H9 (cell line): ENCODE measurements at regions not wholly inside any gene's neighbourhood (a gene's known extent, or its start where the extent isn't known, plus 50 kb on each side); places are given as distances from the start of the nearest gene placed in this dataset.

ENCODE experiments used
- DNase-seq: peaks from one replicate; pipeline ENCODE4 v3.0.0-alpha.2; 2017
- H2AFZ ChIP-seq: one replicate; pipeline ENCODE4 v1.6.1; 2013; ENCODE audit warnings: mild to moderate bottlenecking, low read length, control low read depth, moderate library complexity
- H2AK5ac ChIP-seq: 2 replicates; pipeline ENCODE4 v1.6.1; 2013; ENCODE audit warnings: low read length, control low read depth, mixed read lengths; ENCODE audit not compliant: insufficient read length
- H2BK120ac ChIP-seq: one replicate; pipeline ENCODE4 v1.6.1; 2013; ENCODE audit warnings: low read depth, mild to moderate bottlenecking, low read length, control low read depth, inconsistent platforms; ENCODE audit not compliant: poor library complexity, severe bottlenecking
- H2BK12ac ChIP-seq: 2 replicates; pipeline ENCODE4 v1.6.1; 2013; ENCODE audit warnings: low read length, control low read depth, mixed read lengths, low read depth; ENCODE audit not compliant: insufficient read length
- H2BK15ac ChIP-seq: 2 replicates; pipeline ENCODE4 v1.6.1; 2013; ENCODE audit warnings: low read depth, low read length, control low read depth
- H2BK20ac ChIP-seq: one replicate; pipeline ENCODE4 v1.6.1; 2013; ENCODE audit warnings: low read depth, mild to moderate bottlenecking, low read length, control low read depth, inconsistent platforms; ENCODE audit not compliant: poor library complexity, severe bottlenecking
- H2BK5ac ChIP-seq: 2 replicates; pipeline ENCODE4 v1.6.1; 2013; ENCODE audit warnings: low read length, control low read depth, mixed read lengths; ENCODE audit not compliant: insufficient read length
- H3K14ac ChIP-seq: 2 replicates; pipeline ENCODE4 v1.6.1; 2013; ENCODE audit warnings: low read length, control low read depth; ENCODE audit not compliant: insufficient read depth
- H3K18ac ChIP-seq: 2 replicates; pipeline ENCODE4 v1.6.1; 2013; ENCODE audit warnings: low read depth, mild to moderate bottlenecking, mixed read lengths, low read length, control low read depth; ENCODE audit not compliant: insufficient read length
- H3K23ac ChIP-seq: 2 replicates; pipeline ENCODE4 v1.6.1; 2013; ENCODE audit warnings: low read length, control low read depth, mixed read lengths, low read depth; ENCODE audit not compliant: insufficient read length
- H3K23me2 ChIP-seq: 2 replicates; pipeline ENCODE4 v1.6.1; 2013; ENCODE audit warnings: low read depth, mild to moderate bottlenecking, mixed read lengths, low read length, control low read depth; ENCODE audit not compliant: insufficient read length, poor library complexity, severe bottlenecking
- H3K27ac ChIP-seq: 2 replicates; pipeline ENCODE4 v1.5.1; 2013; ENCODE audit warnings: low read length, control low read depth, mixed read lengths, low read depth; ENCODE audit not compliant: insufficient read length
- H3K27me3 ChIP-seq: 2 replicates; pipeline ENCODE4 v1.6.1; 2013; ENCODE audit warnings: low read length, control low read depth, inconsistent platforms; ENCODE audit not compliant: insufficient read depth
- H3K4ac ChIP-seq: 2 replicates; pipeline ENCODE4 v1.6.1; 2013; ENCODE audit warnings: low read depth, mild to moderate bottlenecking, control low read depth, inconsistent platforms, low read length, moderate library complexity
- H3K4me1 ChIP-seq: 2 replicates; pipeline ENCODE4 v1.6.1; 2013; ENCODE audit warnings: low read length, control low read depth, inconsistent platforms; ENCODE audit not compliant: insufficient read depth
- H3K4me2 ChIP-seq: 2 replicates; pipeline ENCODE4 v1.6.1; 2013; ENCODE audit warnings: low read length, control low read depth, mixed read lengths; ENCODE audit not compliant: insufficient read length, insufficient read depth
- H3K56ac ChIP-seq: 2 replicates; pipeline ENCODE4 v1.6.1; 2013; ENCODE audit warnings: low read depth, mild to moderate bottlenecking, mixed read lengths, low read length, control low read depth; ENCODE audit not compliant: insufficient read length
- H3K79me1 ChIP-seq: 2 replicates; pipeline ENCODE4 v1.6.1; 2013; ENCODE audit warnings: low read depth, mild to moderate bottlenecking, moderate library complexity, low read length, control low read depth, inconsistent platforms; ENCODE audit not compliant: insufficient read depth, poor library complexity, severe bottlenecking
- H3K79me2 ChIP-seq: 2 replicates; pipeline ENCODE4 v1.6.1; 2013; ENCODE audit warnings: low read length, control low read depth, inconsistent platforms; ENCODE audit not compliant: insufficient read depth
- H3K9ac ChIP-seq: 2 replicates; pipeline ENCODE4 v1.6.1; 2013; ENCODE audit warnings: low read length, control low read depth, mixed read lengths; ENCODE audit not compliant: insufficient read length; ENCODE audit errors: extremely low read depth
- H3K9me3 ChIP-seq: one replicate; pipeline ENCODE4 v1.6.1; 2013; ENCODE audit warnings: low read depth, low read length, inconsistent platforms; ENCODE audit not compliant: control insufficient read depth
- H3T11ph ChIP-seq: one replicate; pipeline ENCODE4 v1.6.1; 2013; ENCODE audit warnings: mild to moderate bottlenecking, low read length, control low read depth, inconsistent platforms
- H4K20me1 ChIP-seq: one replicate; pipeline ENCODE4 v1.6.1; 2013; ENCODE audit not compliant: control insufficient read depth, insufficient read length, insufficient read depth
- H4K5ac ChIP-seq: 2 replicates; pipeline ENCODE4 v1.6.1; 2013; ENCODE audit warnings: low read depth, mild to moderate bottlenecking, mixed read lengths, low read length, control low read depth; ENCODE audit not compliant: insufficient read length
- H4K8ac ChIP-seq: replicated peaks from 2 replicates; pipeline ENCODE4 v1.6.1; 2013; ENCODE audit warnings: low read length, control low read depth, mixed read lengths, low read depth; ENCODE audit not compliant: insufficient read length
- H4K91ac ChIP-seq: 2 replicates; pipeline ENCODE4 v1.6.1; 2013; ENCODE audit warnings: low read depth, mild to moderate bottlenecking, moderate library complexity, mixed read lengths, low read length, control low read depth; ENCODE audit not compliant: insufficient read length
- H3K27ac Mint-ChIP-seq, 3 experiments: 2 replicates in 2 of 3; 3 replicates in 1 of 3; pipeline ENCODE4 v1.8.0; 2020 to 2021; ENCODE audit warnings: mixed read lengths in 3 of 3, mild to moderate bottlenecking in 1 of 3, moderate library complexity in 1 of 3
- H3K27me3 Mint-ChIP-seq: 2 replicates; pipeline ENCODE4 v1.8.0; 2021; ENCODE audit warnings: low read depth, mild to moderate bottlenecking, moderate library complexity, mixed read lengths
- H3K36me3 Mint-ChIP-seq, 3 experiments: 2 replicates in 2 of 3; 3 replicates in 1 of 3; pipeline ENCODE4 v1.8.0; 2020 to 2021; ENCODE audit warnings: low read depth in 3 of 3, mixed read lengths in 3 of 3; ENCODE audit not compliant: insufficient read depth in 1 of 3
- H3K4me1 Mint-ChIP-seq, 2 experiments: 2 replicates each; pipeline ENCODE4 v1.8.0; 2020; ENCODE audit warnings: mixed read lengths in 2 of 2
- H3K4me3 Mint-ChIP-seq, 2 experiments: 2 replicates in 1 of 2; 3 replicates in 1 of 2; pipeline ENCODE4 v1.8.0; 2020 to 2021; ENCODE audit warnings: mild to moderate bottlenecking in 2 of 2, mixed read lengths in 2 of 2, moderate library complexity in 1 of 2
- H3K9me3 Mint-ChIP-seq, 2 experiments: 2 replicates in 1 of 2; 3 replicates in 1 of 2; pipeline ENCODE4 v1.8.0; 2020; ENCODE audit warnings: mild to moderate bottlenecking in 2 of 2, mixed read lengths in 2 of 2, moderate library complexity in 1 of 2
- CTCF ChIP-seq: fragments of 200-600 bp; sonication (generic); conservative IDR thresholded peaks from 3 replicates; pipeline ENCODE4 v1.8.0; 2021; ENCODE audit warnings: antibody characterized with exemption, mild to moderate bottlenecking
- WGBS: extraction: QIAGEN DNeasy Blood & Tissue Kit; methylation state at CpG from one replicate; pipeline ENCODE4 v1.1.7; 2013; ENCODE audit warnings: missing lambda C conversion rate, low lambda C conversion rate, mixed read lengths; ENCODE audit not compliant: insufficient read length; ENCODE audit errors: extremely low coverage; 5-methylcytosine and 5-hydroxymethylcytosine counted together

- no peak for DNase-seq
- Histone ChIP-seq H3K14ac (no peak overlapping the region), H4K20me1 (no peaks in the 10 kb centered on the region), H3K27me3 (no peaks in the 10 kb centered on the region), H3K56ac (no peak overlapping the region), H3K4me1 (no peaks in the 10 kb centered on the region), H2BK20ac (no peak overlapping the region), H3K27ac (no peak overlapping the region), H3K9me3 (no peaks in the 10 kb centered on the region), H2BK120ac (no peak overlapping the region), H3T11ph (no peak overlapping the region), H3K23ac (no peak overlapping the region), H2BK12ac (no peak overlapping the region), H2BK15ac (no peak overlapping the region), H3K79me1 (no peaks in the 10 kb centered on the region), H3K18ac (no peak overlapping the region), H2AK5ac (no peak overlapping the region), H3K9ac (no peak overlapping the region), H2BK5ac (no peak overlapping the region), H4K8ac (no peak overlapping the region), H3K79me2 (no peaks in the 10 kb centered on the region), H2AFZ (no peak overlapping the region), H3K4me2 (no peak overlapping the region), H4K91ac (no peak overlapping the region), H3K4ac (no peak overlapping the region), H4K5ac (no peak overlapping the region), H3K23me2 (peaks cover 3% of the 10 kb centered on the region)
- Mint-ChIP-seq H3K4me3 (no peak overlapping the region), H3K9me3 (no peaks in the 10 kb centered on the region), H3K36me3 (peaks cover 0 to 4% (median 0%) of the 10 kb centered on the region in 3 experiments; a peak in 1 of 7 replicates), H3K4me1 (peaks cover 0 to under 1% of the 10 kb centered on the region in 2 experiments; a peak in 1 of 4 replicates), H3K27me3 (peaks cover 15% of the 10 kb centered on the region), H3K27ac (no peak overlapping the region)
- no CpG with 5 or more reads among the region's 5 CpGs for WGBS
- no peak for TF ChIP-seq CTCF
These were observed 91.1 kb upstream of the TPM1 start for GRCh38 chr15:62951481-62951880.
